ENCODE measurements at regions not wholly inside any gene's neighbourhood (a gene's known extent, or its start where the extent isn't known, plus 50 kb on each side); places are given as distances from the start of the nearest gene placed in this dataset.

DNA sequence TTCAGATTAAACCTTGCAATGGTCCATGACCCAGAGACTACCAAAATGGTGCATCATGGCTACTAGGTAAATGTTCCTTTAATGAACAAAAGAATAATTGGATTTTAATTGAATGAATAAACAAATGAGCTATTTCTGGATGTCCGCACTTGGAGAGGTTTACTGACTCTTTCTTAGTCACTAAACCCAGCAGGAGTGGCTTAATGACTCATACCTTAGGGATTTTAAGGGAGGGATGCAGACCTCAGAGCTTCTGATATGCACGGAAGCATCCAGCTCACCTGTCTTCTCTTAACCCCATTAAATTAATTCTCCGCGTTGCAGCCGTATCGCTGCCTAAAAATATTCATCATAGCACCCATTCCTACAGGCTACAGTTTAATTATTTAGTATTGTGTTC is 970.0 kb upstream of the SLC35B3 start:
- peak; percentile 65 for DNase-seq (ENCODE audit: low read depth)
- in situ Hi-C loops (cut with HindIII; ENCODE audit: low pct_unique_long_range_greater_than_20kb, low sequenced_read_pairs) = no loop called here

DNA sequence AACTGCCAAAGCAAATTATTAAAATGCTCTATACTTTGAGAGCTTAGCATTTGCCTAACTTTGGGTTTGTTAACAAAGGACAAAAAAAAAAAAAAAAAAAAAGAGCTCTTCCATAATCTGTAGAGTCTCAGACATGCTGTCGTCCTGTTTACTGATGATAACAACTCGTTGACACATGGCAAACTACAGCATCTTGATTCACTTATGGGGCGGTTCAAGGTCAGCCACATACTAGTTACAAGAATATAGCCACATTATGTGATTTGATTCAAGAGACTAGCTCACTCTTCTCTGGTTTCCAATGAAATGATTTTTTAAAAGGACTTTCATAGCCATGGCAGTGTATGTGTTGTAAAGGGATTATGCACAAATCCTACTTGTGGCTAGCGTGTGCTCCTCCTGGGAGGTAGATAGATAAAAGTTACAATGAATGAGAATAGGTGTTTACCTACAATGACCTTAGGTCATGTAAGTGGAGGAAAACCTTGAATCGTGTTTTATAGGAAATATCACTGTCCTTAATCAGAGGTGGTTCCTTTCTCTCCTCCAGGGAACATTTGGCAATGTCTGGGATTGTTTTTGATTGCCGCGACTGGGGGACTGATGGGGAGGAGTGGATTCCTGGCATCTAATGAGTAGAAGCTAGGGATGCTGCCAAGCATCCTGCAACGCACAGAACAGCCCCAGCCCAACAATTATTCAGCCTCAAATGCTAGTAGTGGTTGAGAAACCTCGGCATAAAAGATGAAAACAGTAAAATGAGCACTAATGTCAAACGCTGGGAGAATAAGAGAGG is 969.2 kb upstream of the SLC35B3 start:
- no peak for DNase-seq (ENCODE audit: low read depth)
- in situ Hi-C loops (cut with HindIII; ENCODE audit: low pct_unique_long_range_greater_than_20kb, low sequenced_read_pairs) = no loop called here

DNA sequence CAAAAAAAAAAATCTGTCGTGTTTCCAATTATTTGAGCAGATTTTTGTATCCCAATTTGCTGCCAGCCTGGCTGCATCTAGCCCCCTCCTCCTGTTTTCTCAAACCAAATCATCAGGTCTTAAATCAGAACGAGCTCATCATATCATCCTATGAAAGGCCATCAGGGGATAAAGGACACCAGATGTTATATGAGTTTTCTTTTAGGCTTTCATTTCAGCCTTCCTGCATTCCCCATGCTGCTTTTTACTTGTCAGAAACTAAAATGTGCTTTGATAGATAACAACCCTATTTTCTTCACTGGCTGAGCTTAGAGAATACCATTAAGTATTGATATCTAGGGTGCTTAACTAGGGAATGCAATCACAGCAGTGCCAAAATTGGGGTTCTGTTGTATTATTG is 968.4 kb upstream of the SLC35B3 start:
- in situ Hi-C loops (cut with HindIII; ENCODE audit: low pct_unique_long_range_greater_than_20kb, low sequenced_read_pairs) = no loop called here
- no peak for DNase-seq (ENCODE audit: low read depth)

DNA sequence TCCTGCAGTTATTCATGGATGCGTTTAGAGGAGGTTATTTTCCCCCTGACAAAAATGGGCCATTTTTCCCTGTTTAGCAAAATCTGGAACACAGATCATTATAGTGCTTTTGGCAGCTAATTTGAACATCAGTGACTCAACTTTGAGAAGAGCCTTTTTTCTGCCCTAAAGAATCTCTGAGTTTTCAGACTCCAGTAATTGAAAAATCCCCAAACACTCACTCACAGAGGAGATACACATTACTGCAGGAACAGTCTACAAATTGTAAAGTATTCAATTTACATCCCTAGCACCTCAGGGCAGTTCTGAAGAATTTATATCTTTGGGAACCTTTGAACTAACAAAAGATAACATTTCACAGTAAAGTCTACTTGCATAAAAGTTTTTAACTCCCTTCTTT is 966.6 kb upstream of the SLC35B3 start:
- DNase-seq (ENCODE audit: low read depth) = no peak
- in situ Hi-C loops (cut with HindIII; ENCODE audit: low pct_unique_long_range_greater_than_20kb, low sequenced_read_pairs) = no loop called here

DNA sequence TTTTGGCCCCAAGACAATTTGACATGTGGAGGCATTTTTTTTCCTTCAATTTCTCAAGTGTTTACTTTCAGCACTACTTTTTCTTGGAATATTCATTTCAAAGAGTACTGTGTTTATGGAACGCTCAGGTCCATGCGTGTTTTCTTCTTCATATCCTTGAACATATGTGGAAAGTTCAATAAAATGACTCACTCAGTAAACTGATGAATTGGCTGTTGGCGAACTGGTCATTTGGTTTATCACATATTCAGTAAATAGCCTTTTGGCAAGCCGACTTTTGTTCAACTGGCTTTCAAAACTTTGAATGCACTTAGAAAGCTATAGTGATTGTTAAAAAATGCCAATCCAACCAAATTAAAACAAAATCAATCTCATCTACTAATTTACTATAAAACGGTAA is 964.6 kb upstream of the SLC35B3 start:
- in situ Hi-C loops (cut with HindIII; ENCODE audit: low pct_unique_long_range_greater_than_20kb, low sequenced_read_pairs) = no loop called here
- no peak for DNase-seq (ENCODE audit: low read depth)

DNA sequence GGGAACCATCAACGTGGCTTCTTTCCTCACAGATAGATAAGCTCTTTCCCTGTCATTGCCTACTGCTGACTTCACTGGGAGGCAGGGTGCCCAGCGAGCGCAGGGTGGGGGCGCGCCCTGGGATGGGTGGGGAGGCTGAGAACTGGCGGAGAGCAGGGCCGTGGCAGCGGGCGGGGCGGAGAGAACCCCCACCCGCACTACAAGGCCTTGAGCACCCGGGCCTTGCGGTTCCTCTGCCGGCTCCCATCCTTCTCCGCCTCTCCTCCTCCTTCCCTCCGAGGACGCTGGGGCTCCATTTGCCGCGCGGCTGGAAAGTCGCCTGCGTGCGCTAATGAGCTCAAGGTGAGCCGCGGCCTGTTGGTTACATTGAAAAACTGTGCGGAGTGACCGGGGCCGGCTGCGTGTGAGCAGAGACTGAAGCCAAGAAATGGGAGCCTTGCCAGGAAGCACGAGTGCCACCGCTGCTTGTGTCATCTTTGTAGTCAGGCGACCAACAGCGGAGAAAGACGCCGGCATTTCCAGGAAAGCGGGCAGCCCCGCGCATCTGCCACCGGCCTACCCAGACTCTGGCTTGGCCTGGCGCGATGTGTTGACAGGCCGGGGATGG is 963.5 kb upstream of the SLC35B3 start:
- in situ Hi-C loops (cut with HindIII; ENCODE audit: low pct_unique_long_range_greater_than_20kb, low sequenced_read_pairs) = no loop called here

DNA sequence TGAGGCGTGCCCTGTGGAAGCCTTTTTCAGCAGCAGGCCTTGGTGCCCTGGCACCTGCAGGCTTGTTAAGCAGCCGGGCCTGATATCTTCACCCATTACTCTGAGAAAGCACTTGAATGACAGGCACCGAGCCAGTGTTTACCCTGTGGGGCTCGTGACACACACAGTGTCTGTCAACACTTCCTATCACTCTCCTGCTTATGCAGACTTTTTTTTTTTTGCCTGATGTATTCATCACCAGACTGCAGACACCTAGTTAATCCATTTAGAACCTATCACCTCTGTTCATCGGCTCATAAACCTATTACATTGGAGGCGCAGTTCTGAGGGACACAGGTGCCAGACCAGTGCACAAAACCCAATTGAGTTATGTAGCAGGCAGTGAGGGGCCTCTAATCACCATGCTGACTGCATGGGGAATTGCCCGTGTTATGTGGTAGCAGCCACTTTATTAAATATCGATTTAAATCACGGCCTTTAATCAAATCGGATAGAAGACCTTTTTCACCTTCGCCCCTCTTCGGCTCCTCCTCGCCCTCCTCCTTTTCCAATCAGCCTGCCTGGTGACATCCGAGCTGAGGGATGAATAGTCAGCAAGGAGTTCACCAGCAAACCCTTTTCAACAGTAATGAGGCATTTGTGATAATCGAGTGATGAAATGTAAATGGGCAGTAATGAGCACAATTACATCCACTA is 962.9 kb upstream of the SLC35B3 start:
- no peak for DNase-seq (ENCODE audit: low read depth)
- in situ Hi-C loops (cut with HindIII; ENCODE audit: low pct_unique_long_range_greater_than_20kb, low sequenced_read_pairs) = no loop called here

More for the DNA sequence above, 963.5 kb upstream of the SLC35B3 start:
- no peak for DNase-seq (ENCODE audit: low read depth)

DNA sequence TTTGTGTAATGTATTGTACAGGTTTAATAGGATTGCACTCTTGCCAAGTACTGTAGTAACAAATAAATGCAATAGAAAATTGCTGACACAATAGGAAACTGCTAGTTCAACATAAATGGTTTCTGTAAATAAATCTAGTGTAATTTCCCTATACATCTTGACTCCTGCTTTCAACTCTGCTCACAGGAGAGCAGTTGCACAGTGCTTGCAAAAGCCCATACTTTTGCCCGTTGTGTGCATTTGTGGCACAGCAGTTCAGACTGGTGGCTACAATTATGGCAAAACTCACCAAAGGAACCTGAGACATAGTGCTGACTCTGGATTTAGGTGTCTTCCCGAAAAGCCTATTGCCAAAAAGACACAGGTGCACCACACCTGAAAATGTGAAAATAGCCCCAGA is 953.3 kb upstream of the SLC35B3 start:
- in situ Hi-C loops (cut with HindIII; ENCODE audit: low pct_unique_long_range_greater_than_20kb, low sequenced_read_pairs) = no loop called here
- DNase-seq (ENCODE audit: low read depth) = no peak

DNA sequence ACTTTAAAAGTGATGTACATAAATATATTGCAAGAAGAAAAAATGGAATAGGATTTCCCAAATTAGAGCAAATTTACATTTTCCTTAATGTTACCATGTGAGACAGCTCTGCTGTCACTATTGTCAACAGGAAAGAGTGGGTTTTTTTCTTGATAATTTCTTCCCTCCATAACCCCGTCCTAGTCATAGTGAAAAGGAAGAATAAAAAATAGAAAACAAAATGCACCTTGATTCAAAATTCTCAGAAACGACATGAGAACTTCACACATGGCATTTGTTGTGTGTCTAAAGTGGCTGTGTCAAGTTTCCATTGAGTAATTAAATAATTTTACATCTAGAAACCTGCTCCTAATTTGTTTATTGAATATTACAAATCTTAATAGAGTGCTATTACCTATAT is 945.2 kb upstream of the SLC35B3 start:
- in situ Hi-C loops (cut with HindIII; ENCODE audit: low pct_unique_long_range_greater_than_20kb, low sequenced_read_pairs) = no loop called here
- no peak for DNase-seq (ENCODE audit: low read depth)

DNA sequence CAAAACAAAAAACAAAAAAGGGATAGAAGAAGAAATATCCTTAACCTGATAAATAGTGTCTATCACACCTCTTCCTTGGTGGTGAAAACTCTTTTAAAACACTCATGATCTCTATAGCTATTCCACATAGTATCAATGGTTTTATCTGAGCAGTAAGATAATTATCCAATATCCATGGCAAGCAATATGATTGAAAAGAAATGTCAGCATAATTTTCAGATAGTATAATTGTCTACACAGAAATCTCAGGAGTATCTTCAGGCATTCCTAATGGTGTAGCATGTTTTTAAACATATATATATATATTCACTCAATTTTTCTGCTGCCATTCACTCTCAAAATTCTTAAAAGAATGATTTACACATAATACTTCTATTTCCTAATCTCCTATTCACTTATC is 938.0 kb upstream of the SLC35B3 start:
- in situ Hi-C loops (cut with HindIII; ENCODE audit: low pct_unique_long_range_greater_than_20kb, low sequenced_read_pairs) = no loop called here
- no peak for DNase-seq (ENCODE audit: low read depth)

DNA sequence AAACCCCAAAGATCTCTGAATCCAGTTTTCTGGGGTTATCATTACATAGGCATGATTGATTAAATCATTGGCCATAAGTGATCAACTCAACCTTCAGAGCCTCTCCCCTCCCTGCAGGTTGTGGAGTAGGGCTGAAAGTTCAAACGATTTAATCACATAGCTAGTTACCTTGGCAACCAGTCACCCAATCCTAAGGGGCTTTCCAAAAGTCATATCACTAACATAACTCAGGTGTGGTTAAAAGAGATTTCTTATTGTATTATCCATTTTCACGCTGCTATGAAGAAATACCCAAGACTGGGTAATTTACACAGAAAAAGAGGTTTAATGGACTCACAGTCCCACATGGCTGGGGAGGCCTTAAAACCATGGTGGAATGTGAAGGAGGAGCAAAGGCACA is 935.1 kb upstream of the SLC35B3 start:
- in situ Hi-C loops (cut with HindIII; ENCODE audit: low pct_unique_long_range_greater_than_20kb, low sequenced_read_pairs) = no loop called here
- no peak for DNase-seq (ENCODE audit: low read depth)

DNA sequence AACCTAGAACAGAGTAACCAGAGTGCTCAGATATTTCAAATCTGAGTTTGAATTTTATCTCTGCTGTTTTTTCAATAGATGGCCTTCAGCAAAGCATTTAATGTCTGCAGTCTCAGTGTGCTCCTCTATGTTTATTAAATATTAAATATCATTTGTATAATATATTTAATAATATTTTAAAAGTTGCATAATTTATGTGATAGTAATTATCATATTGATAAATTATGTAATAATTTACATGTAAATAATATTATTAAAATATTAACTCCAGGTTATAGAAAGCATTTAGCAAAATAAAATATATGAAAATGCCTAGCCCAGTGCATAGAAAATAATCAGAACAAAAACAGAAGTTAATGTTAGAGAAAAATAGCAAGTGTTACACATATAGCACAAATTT is 930.0 kb upstream of the SLC35B3 start:
- in situ Hi-C loops (cut with HindIII; ENCODE audit: low pct_unique_long_range_greater_than_20kb, low sequenced_read_pairs) = no loop called here
- no peak for DNase-seq (ENCODE audit: low read depth)

DNA sequence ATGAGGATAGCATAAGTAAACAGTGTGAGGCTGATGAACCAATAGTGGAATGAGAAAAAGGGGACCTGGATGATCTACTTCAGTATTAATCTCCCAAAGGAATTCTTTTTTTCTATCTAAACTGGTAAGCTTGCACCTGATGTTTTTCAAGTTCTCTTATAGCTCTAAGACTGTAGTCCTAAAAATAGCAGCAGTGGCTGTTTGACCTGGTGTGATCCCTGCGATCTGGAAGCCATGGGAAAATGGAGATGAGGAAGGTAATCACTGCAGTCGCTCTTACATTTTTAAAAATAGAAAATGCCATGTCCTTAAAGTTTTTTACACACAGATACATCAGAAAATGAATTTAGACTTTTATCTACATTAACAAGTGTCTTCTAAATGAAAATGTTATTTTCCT is 926.4 kb upstream of the SLC35B3 start:
- DNase-seq (ENCODE audit: low read depth) = no peak
- in situ Hi-C loops (cut with HindIII; ENCODE audit: low pct_unique_long_range_greater_than_20kb, low sequenced_read_pairs) = no loop called here

DNA sequence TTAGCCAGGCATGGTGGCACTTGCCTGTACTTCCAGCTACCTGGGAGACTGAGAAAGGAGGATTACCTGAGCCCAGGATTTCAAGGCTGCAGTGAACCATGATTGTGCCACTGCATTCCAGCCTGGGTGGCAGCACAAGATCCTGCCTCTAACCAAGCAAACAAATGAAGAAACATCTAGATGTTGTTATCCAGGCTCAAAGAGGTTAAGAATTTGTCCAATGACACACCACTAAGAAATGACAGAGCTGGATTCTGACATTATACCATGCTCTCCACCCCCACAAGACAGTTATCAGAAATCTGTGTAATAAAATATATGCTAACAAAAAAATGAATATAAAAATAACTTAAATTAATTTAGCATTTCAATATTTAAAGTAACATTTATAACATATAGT is 925.5 kb upstream of the SLC35B3 start:
- DNase-seq (ENCODE audit: low read depth) = peak; percentile 4
- in situ Hi-C loops (cut with HindIII; ENCODE audit: low pct_unique_long_range_greater_than_20kb, low sequenced_read_pairs) = no loop called here

DNA sequence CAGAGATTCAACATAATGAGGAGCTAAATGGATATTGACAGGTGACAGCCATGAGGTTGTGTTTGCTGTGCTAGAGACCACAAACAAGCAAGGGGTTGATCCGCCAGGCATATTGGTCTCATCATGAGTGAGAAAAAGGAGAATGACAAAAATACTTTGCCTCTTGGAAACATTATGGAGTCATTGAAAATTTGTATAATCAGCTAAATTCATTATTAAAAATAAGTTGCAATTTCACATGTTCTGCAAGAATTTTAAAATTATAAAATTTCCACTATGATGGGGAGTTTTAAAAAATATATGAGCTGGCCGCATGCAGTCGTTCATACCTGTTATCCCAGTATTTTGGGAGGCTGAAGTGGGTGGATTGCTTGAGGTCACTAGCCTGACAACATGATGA is 912.3 kb upstream of the SLC35B3 start:
- no peak for DNase-seq (ENCODE audit: low read depth)
- in situ Hi-C loops (cut with HindIII; ENCODE audit: low pct_unique_long_range_greater_than_20kb, low sequenced_read_pairs) = no loop called here

DNA sequence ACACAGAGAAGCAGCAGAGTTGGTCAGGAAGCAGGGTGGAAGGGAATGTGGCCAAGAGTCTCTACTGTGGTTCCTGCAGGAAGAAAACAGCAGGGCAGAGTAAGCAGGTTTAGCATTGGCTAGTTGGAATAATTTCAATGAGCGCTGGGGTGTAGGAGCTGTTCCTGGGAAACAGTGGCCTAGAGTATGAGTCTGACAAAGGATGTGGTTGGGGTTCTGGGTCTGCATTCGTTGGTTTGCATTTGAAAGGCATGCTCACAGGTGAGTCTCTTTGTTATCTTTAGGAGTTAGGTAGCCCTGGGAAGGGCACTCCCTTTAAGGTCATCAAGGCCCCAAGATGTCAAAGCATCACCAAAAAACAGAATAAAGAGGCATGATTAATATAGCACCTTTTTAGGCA is 911.6 kb upstream of the SLC35B3 start:
- in situ Hi-C loops (cut with HindIII; ENCODE audit: low pct_unique_long_range_greater_than_20kb, low sequenced_read_pairs) = no loop called here
- no peak for DNase-seq (ENCODE audit: low read depth)

DNA sequence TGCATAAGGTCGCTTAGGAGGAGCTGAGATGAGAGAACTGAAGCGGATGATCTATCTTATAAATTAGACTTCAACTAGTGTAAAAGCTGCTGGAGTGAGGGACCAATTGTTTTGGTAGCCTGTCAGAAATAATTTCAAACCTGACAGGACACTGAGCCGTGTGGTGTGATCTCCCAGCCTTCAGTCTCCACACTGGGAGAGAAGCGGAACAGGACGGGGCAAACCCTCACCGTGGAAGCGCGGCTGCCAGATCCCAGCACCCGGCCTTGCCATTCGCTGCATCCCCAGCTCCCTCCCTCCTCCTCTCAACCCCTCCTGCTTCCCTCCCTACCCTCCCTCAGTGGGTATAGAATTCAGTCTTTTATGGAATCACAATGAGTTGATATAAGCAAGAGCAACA is 900.1 kb upstream of the SLC35B3 start:
- no peak for DNase-seq (ENCODE audit: low read depth)
- in situ Hi-C loops (cut with HindIII; ENCODE audit: low pct_unique_long_range_greater_than_20kb, low sequenced_read_pairs) = no loop called here

DNA sequence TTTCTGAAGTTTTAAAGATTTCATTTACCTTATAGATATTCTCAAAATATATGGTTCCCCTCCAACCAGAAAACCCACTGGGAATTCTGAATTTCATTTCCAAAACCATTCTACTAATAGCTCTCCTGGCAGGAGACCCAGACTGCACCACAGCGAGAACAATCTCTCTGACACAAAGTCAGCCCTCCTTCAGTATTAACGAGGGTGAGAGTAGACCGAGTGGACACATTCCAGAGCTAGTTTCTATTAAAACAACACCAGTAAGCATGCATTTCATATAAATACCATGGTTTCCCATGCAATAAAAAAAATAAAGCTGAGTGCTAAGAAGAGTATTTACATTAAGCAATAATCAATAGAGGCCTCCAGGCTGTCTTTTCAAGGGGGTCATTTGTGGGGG is 899.6 kb upstream of the SLC35B3 start:
- DNase-seq (ENCODE audit: low read depth) = no peak
- in situ Hi-C loops (cut with HindIII; ENCODE audit: low pct_unique_long_range_greater_than_20kb, low sequenced_read_pairs) = no loop called here

DNA sequence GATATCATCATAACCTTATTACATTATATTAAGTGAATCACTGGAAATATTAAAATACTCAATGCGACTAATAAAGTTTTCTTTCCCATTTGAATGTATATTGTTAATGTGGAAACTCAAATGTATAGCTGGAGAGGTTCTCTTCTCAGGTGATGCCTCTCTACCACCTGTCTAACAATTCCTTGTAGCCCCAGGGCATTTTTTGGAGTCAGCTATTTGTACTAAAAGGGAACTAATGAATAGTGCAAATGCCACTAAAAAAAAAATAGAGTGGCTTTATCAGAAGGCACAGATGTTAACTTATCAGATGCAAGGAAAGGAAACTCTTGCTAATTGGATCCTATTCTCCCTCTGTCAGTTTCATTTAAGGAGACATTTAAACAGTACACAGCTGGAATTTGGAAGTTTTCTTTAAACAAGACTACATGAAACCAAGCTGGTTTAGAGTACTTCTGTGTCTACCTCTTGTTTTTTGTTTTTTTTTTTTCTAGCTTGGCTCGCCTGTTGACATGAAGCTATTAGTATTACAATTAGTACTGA is 897.0 kb upstream of the SLC35B3 start:
- no peak for DNase-seq (ENCODE audit: low read depth)
- in situ Hi-C loops (cut with HindIII; ENCODE audit: low pct_unique_long_range_greater_than_20kb, low sequenced_read_pairs) = no loop called here
